ENCODE measurements at regions not wholly inside any gene's neighbourhood (a gene's known extent, or its start where the extent isn't known, plus 50 kb on each side); places are given as distances from the start of the nearest gene placed in this dataset.
"Not testable (repeated sequence)": the region's sequence is repeated elsewhere in the genome, so short reads cannot be mapped to it uniquely, and the experiment has no call there.

- DNase-seq: no peak
Measured at GRCh38 chrX:112577146-112577545, 102.6 kb downstream of the LHFPL1 start.

- DNase-seq: no peak
Measured at GRCh38 chrX:112571388-112571787, 108.3 kb downstream of the LHFPL1 start.

GRCh38 chrX:112555831-112556230 is 123.9 kb downstream of the LHFPL1 start:
- no peak for DNase-seq

DNA sequence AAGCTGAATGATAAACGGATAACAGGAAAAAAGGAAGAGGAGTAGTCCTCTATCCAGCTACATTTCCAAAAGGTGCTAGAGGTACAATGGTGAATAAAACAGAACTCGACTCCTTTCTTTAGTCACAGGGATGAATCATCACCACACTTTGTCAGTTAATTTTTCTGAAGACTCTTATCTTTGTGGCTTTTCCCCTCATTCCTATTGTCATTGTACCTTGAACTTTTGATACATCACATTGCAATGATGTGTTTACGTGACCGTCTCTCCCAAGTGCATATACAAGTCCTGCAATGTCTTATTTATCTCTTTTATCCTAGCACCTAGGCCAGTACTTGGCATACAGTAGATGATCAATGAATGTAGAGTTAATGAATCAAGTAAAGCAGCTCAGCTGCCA is 134.7 kb downstream of the LHFPL1 start:
- DNase-seq: no peak

DNA sequence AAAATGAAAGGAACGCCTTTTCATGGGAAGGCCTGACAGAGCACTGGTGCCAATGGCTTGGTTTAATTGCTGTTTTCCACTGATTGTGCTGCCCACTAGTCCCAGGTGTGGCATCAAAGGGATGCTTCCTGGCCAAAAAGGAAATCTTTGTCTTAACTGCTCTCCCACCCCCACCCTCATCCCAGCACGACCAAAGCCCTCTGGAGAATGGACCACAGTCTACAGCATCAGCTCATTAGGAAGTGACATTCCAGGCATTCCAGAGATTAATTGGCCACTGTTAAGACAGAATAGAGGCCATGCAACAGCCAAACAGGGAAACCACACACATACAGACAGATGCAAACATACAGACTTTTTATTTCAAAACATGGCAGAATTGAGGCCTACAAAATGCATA is 143.2 kb downstream of the LHFPL1 start:
- no peak for DNase-seq

DNA sequence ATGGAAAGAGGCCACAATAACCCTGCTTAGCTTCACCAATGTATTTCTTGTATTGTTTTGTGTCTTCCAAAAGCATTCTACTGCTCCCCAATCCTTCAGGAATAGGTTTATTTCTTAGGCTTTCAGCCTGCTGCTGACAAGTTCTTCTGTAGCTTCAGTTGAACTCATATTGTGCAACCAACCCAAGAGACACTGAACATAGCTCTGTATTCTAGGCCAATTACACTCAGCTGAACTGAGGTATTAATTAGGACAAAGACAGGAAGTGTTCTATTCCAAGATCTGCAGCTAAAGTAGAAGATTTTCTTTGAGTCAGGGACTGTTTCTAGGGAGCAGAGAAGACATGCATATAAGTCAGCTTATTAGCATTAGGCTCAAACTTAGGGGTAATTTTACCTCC is 151.8 kb downstream of the LHFPL1 start:
- no peak for DNase-seq

DNA sequence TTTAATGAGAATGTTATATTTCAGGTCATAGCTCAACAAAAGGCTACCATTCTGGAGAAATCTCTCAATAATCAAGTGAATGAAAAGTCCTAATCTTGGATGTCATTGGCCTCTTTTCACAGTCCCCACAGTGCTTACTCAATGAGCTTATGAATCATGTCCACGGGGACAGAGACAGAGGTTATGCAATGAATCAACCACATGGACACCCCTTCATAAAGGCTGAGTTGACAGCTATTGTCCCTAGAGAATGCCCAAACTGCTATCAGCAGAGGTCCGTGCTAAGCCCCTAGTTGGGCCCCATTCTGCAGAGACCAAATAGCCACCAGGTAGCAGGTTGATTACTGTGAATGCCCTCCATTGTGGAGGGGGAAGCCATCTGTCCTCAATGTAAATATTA is 158.1 kb downstream of the LHFPL1 start:
- DNase-seq: peak; percentile 17

- no peak for DNase-seq
Measured at GRCh38 chrX:112520124-112520523, 159.6 kb downstream of the LHFPL1 start.

DNA sequence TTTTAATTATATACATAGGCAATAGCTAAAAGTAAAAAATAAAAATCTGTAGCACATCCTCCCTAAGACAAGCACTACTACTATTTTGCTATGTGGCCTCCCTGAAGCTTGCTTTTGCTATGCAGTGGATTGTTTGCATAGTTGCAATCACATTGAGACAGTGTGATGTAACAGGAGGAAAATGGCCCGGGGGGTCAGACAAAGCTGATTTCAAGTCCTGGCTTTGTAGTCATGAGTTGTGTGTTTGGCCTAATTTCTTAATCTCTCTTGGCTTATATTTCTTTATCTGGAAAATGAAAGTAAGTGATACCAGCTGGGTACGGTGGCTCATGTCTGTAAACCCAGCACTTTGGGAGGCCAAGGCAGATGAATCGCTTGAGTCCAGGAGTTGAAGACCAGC is 166.6 kb downstream of the LHFPL1 start:
- DNase-seq: no peak

DNA sequence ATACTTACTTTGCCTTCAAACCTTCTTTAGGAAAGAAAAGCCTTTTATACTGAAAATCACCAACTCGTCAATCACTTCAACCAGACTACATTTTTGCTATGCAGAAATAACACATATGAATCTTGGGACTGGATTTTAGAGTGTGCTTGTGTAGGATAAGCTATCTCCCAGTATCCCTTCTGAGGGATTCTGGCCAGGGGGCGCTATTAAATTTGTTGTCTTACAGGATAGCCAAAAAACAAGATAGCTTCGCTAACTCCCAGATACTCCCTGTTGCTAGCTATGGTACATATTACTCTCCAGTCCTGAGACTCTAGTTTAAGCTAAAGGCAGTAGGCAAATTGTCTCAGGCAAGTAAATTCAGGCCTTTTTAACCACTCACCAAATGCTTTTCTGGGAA is 167.2 kb downstream of the LHFPL1 start:
- DNase-seq: no peak

GRCh38 chrX:112510629-112511028 is 169.1 kb downstream of the LHFPL1 start:
- no peak for DNase-seq

DNA sequence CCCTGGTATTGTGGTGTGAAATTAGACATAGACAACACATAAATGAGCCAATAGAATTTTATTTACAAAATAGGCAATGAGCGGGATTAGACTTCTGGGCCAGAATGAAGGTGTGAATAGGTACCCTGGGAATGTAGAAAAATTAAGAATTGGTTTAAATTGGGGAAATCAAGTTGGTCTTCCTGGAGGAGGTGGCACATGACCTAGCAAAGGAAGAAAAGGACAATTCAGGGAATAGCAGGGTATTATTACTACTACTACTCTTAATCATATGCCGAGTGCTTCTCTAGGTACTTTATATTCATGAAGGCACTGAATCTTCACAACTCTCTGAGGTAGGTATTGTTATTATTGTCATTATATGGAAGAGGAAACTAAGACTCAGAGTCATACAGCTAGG is 202.1 kb downstream of the LHFPL1 start:
- no peak for DNase-seq

- DNase-seq: no peak
Measured at GRCh38 chrX:112473654-112474053, 206.1 kb downstream of the LHFPL1 start.

DNA sequence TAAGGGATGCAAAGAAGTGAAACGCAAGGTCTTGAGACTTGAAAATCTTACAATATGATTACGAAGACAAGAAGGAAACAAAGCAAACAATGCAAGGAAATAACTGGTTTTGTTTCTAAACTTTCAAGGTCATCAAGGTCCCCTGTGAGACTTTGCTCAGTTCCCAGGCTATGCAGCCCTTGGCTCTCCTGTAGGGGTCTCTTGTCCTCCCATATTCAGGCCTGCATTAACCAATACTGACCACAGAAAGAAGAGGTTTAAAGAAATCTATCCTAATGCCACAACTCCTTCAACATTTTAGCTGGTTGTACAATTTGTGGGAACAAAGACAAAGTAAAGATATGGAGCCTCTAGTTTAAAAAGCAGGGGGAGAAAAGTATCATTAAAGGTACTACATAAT is 209.2 kb downstream of the LHFPL1 start:
- no peak for DNase-seq

GRCh38 chrX:112461949-112462450 is 217.7 kb downstream of the LHFPL1 start:
- DNase-seq: not testable (repeated sequence)

DNA sequence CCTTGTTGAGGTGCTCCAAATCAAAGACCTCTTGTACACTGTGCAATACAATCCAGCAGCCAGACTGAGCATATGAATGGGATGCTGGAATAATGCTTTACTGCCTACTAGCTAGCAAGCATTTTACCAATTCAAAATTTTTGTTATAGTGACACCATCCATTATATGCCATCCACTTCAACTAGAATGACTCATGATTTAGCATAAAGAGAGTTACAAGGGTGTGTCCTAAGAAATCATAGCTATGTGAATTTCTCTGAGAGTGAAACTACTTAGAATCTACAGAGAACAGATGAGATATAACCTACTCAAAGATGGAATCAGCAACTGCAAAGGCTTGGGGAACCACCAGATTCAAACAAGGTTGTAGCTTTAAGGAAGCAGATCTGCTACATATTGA is 221.9 kb downstream of the LHFPL1 start:
- DNase-seq: no peak

DNA sequence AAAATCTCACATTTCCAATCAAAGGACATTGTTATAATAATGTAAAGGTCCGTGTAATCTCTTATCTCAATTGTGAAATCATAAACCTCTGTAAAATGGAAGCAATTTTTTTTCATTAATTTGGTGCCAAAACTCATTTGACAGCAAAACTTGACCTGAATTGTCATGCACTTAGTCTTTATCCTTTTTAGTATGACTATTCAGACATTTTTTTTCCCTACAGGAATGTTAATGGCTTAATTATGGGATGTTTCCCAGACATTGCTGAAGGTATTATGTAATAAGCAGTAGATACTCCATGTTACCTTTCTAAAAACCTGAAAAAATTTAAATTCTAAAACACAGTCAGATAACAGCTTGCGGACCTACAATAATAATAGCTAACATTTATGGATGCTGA is 228.9 kb downstream of the LHFPL1 start:
- DNase-seq: no peak

GRCh38 chrX:112440277-112440676 is 239.5 kb downstream of the LHFPL1 start:
- DNase-seq: no peak

GRCh38 chrX:112424166-112424565 is 255.6 kb downstream of the LHFPL1 start:
- no peak for DNase-seq

DNA sequence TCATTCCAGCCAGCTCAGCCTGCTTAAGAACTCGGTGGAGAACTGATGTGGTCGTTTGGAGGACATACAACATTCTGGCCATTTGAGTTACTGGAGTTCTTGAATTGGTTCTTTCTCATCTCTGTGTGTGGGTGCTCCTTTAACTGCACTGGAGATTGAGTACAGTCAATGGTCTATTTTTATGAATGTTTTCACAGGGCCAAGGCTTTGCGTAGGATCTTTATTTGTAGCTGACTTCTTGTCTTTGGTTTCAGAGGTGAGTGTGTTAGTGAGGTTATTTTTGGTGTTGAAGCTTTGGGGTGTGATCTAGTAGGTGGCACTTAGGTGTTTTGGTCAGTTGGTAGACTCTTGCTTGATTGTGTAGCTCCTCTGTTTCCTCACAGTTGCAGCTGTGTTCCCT is 288.4 kb downstream of the LHFPL1 start:
- DNase-seq: no peak

- DNase-seq: peak; percentile 77
Measured at GRCh38 chrX:112381649-112382298, 298.0 kb downstream of the LHFPL1 start.

- DNase-seq: no peak
Measured at GRCh38 chrX:112380541-112381278, 298.1 kb upstream of the TRPC5 start.

- DNase-seq: no peak
Measured at GRCh38 chrX:112377481-112377880, 294.9 kb upstream of the TRPC5 start.

GRCh38 chrX:112368371-112368770 is 285.8 kb upstream of the TRPC5 start:
- no peak for DNase-seq

DNA sequence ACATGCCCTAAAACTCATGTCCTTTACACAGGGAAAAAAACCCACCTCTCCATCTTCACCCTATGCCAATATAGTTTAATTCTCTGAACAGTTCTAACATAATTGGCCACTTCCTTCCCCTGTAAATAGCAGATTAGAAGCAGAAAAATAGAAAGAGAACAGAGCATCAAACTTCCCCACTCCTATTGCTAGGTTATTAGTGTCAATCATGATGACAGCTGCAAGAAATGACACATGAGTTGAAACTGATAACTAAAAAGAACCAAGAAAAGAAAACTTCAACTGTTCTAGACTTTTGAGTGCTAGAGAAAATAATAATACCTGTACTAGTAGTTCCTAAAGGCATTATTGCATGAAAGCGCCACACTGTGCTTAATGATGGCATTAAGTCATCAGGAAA is 284.5 kb upstream of the TRPC5 start:
- DNase-seq: no peak
